Hepatocyte (in vitro differentiated cells): ENCODE measurements at regions not wholly inside any gene's neighbourhood (a gene's known extent, or its start where the extent isn't known, plus 50 kb on each side); places are given as distances from the start of the nearest gene placed in this dataset.

Experiments
- CTCF ChIP-seq: fragments of 200-600 bp; sonication (generic); IDR thresholded peaks from 2 replicates; pipeline ENCODE4 v1.5.1; 2016; ENCODE audit warnings: antibody characterized with exemption, mild to moderate bottlenecking; ENCODE audit not compliant: poor library complexity
- EZH2phosphoT487 ChIP-seq: fragments of 200-600 bp; sonication (generic); IDR thresholded peaks from one replicate; pipeline ENCODE4 v1.6.1; 2018; ENCODE audit warnings: antibody characterized with exemption, mild to moderate bottlenecking, low read depth, moderate library complexity; ENCODE audit not compliant: unreplicated experiment, severe bottlenecking

DNA sequence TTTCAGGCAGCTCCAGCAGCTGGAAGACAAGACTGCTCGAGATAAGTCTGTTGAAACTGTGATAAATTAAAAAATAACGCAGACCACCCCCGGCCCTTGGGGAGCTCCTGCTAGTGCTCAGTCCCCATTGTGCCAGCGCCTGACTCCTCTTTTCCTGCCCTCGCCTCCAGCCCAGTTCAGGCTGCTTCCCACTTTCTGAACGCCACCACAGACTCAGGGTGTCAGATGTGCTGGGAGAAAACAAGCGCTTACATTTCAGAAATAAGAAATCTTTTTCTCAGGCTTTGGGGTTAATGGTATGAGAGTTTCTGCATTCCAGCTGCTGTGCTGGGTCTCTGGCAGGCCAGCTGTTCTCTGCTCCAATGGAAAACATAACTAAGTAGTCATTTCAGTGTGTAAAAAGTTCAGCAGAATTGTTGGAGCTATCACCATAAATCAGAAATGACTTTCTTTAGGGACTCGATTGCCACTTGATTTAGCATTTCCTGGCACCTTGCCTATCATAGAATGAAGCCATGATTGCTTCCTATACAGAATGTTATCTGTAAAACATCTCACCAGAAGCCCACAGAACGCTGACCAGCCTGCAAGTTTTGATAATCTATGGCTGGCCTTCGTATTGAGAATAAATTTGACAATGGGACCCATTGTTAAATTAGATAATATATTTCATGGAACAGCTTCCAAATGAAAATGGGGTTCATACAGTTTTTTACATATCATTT, 257.0 kb upstream of the ZNF32 start:
- TF ChIP-seq CTCF (no peak), EZH2phosphoT487 (no peak)
